Trophoblast cell (in vitro differentiated cells and primary cell): ENCODE measurements at regions not wholly inside any gene's neighbourhood (a gene's known extent, or its start where the extent isn't known, plus 50 kb on each side); places are given as distances from the start of the nearest gene placed in this dataset.

Experiments
- DNase-seq, 2 donors: peaks; one replicate each; pipeline ENCODE4 v3.0.0-alpha.2; 2016
- H2AFZ ChIP-seq: 2 replicates; pipeline ENCODE4 v1.6.1; 2013; ENCODE audit warnings: low read length, moderate library complexity, mild to moderate bottlenecking; ENCODE audit not compliant: insufficient read depth, poor library complexity
- H2AK5ac ChIP-seq: 2 replicates; pipeline ENCODE4 v1.6.1; 2013; ENCODE audit warnings: mild to moderate bottlenecking, low read length
- H2BK120ac ChIP-seq: 2 replicates; pipeline ENCODE4 v1.6.1; 2013; ENCODE audit warnings: low read length, mild to moderate bottlenecking, moderate library complexity; ENCODE audit not compliant: insufficient read depth, poor library complexity
- H2BK12ac ChIP-seq: 2 replicates; pipeline ENCODE4 v1.6.1; 2013; ENCODE audit warnings: mild to moderate bottlenecking, low read length, moderate library complexity
- H2BK5ac ChIP-seq: 2 replicates; pipeline ENCODE4 v1.6.1; 2013; ENCODE audit warnings: low read length, low read depth, moderate library complexity, mild to moderate bottlenecking; ENCODE audit not compliant: poor library complexity
- H3K14ac ChIP-seq: 2 replicates; pipeline ENCODE4 v1.6.1; 2013; ENCODE audit warnings: mild to moderate bottlenecking, low read length
- H3K18ac ChIP-seq: 2 replicates; pipeline ENCODE4 v1.6.1; 2013; ENCODE audit warnings: mild to moderate bottlenecking, low read length
- H3K23ac ChIP-seq: 2 replicates; pipeline ENCODE4 v1.6.1; 2013; ENCODE audit warnings: low read length
- H3K27ac ChIP-seq: 2 replicates; pipeline ENCODE4 v1.5.1; 2013; ENCODE audit warnings: low read depth, mild to moderate bottlenecking, inconsistent platforms, low read length, moderate library complexity
- H3K27me3 ChIP-seq: 2 replicates; pipeline ENCODE4 v1.6.1; 2013; ENCODE audit warnings: inconsistent platforms, mild to moderate bottlenecking, low read length, moderate library complexity; ENCODE audit not compliant: insufficient read depth
- H3K36me3 ChIP-seq, 2 experiments: 1 replicate in 1 of 2; 2 replicates in 1 of 2; pipeline ENCODE4 v1.6.1; 2013; ENCODE audit warnings: low read length in 2 of 2, mild to moderate bottlenecking in 2 of 2, moderate library complexity in 1 of 2; ENCODE audit not compliant: insufficient read depth in 2 of 2, control insufficient read depth in 1 of 2
- H3K4ac ChIP-seq: 2 replicates; pipeline ENCODE4 v1.6.1; 2013; ENCODE audit warnings: low read depth, mild to moderate bottlenecking, low read length, moderate library complexity
- H3K4me1 ChIP-seq, 2 experiments: 1 replicate in 1 of 2; 2 replicates in 1 of 2; pipeline ENCODE4 v1.6.1; 2013; ENCODE audit warnings: low read length in 2 of 2, mild to moderate bottlenecking in 2 of 2, moderate library complexity in 1 of 2; ENCODE audit not compliant: insufficient read depth in 2 of 2, control insufficient read depth in 1 of 2
- H3K4me2 ChIP-seq: 2 replicates; pipeline ENCODE4 v1.6.1; 2013; ENCODE audit warnings: inconsistent platforms, mild to moderate bottlenecking, low read length, moderate library complexity
- H3K4me3 ChIP-seq: 2 replicates; pipeline ENCODE4 v1.5.1; 2013; ENCODE audit warnings: mild to moderate bottlenecking, low read depth, low read length, inconsistent platforms
- H3K79me1 ChIP-seq: one replicate; pipeline ENCODE4 v1.6.1; 2013; ENCODE audit warnings: low read length
- H3K79me2 ChIP-seq: 2 replicates; pipeline ENCODE4 v1.6.1; 2013; ENCODE audit warnings: low read length, mild to moderate bottlenecking; ENCODE audit not compliant: control insufficient read depth, insufficient read depth, poor library complexity
- H3K9ac ChIP-seq: 2 replicates; pipeline ENCODE4 v1.6.1; 2013; ENCODE audit warnings: mild to moderate bottlenecking, low read length
- H3K9me3 ChIP-seq: 2 replicates; pipeline ENCODE4 v1.6.1; 2013; ENCODE audit warnings: low read depth, mild to moderate bottlenecking, control low read depth, inconsistent platforms, low read length; ENCODE audit not compliant: insufficient read depth
- H4K12ac ChIP-seq: 2 replicates; pipeline ENCODE4 v1.6.1; 2013; ENCODE audit warnings: low read depth, mild to moderate bottlenecking, low read length, moderate library complexity
- H4K8ac ChIP-seq: 2 replicates; pipeline ENCODE4 v1.6.1; 2013; ENCODE audit warnings: low read depth, mild to moderate bottlenecking, low read length, moderate library complexity
- H4K91ac ChIP-seq: one replicate; pipeline ENCODE4 v1.6.1; 2013; ENCODE audit warnings: low read depth, mild to moderate bottlenecking, low read length, moderate library complexity
- WGBS: extraction: QIAGEN DNeasy Blood & Tissue Kit; methylation state at CpG from one replicate; pipeline ENCODE4 v1.1.7; 2013; ENCODE audit warnings: missing lambda C conversion rate; ENCODE audit not compliant: insufficient read length, insufficient coverage; ENCODE audit errors: extremely low coverage; 5-methylcytosine and 5-hydroxymethylcytosine counted together

DNA sequence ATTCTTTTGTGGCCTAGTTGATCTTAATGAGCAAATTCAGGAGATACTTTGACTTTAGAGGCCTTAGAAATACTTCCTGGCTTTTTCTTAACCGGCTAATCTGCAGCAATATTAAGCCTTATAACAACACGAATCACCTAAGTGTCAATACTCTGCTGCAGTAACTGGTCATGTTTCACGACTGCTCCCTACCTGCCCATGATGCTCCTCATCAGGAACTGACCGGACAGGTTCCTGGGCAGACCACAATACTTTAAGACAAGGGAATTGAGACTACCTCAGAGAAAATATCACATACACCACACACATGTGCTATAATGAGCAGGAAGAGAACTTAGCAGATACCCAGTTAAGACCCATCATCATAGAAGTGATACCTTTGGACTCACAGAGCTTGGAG is 211.9 kb upstream of the BMP4 start:
- no peaks in the 10 kb centered on the region for H3K27me3 ChIP-seq
- no peak overlapping the region for H3K4me2 ChIP-seq
- no peak overlapping the region for H4K8ac ChIP-seq
- no peaks in the 10 kb centered on the region for H3K79me2 ChIP-seq
- no peak overlapping the region for H4K91ac ChIP-seq
- WGBS, result no CpG with 5 or more reads among the region's 4 CpGs
- no peaks in the 10 kb centered on the region for H3K4me1 ChIP-seq
- no peak for DNase-seq
- no peak overlapping the region for H2BK5ac ChIP-seq
- H2BK120ac ChIP-seq, result no peak overlapping the region
- no peak overlapping the region for H4K12ac ChIP-seq
- H3K4me3 ChIP-seq, result no peak overlapping the region
- H3K36me3 ChIP-seq, result no peaks in the 10 kb centered on the region
- H3K18ac ChIP-seq, result no peak overlapping the region
- H3K9me3 ChIP-seq, result no peaks in the 10 kb centered on the region
- H2AFZ ChIP-seq, result no peak overlapping the region
- no peak overlapping the region for H3K4ac ChIP-seq
- H3K79me1 ChIP-seq, result no peaks in the 10 kb centered on the region
- H3K9ac ChIP-seq, result no peak overlapping the region
- no peak overlapping the region for H2BK12ac ChIP-seq
- no peak overlapping the region for H2AK5ac ChIP-seq
- no peak overlapping the region for H3K14ac ChIP-seq
- no peak overlapping the region for H3K23ac ChIP-seq
- H3K27ac ChIP-seq, result no peak overlapping the region

DNA sequence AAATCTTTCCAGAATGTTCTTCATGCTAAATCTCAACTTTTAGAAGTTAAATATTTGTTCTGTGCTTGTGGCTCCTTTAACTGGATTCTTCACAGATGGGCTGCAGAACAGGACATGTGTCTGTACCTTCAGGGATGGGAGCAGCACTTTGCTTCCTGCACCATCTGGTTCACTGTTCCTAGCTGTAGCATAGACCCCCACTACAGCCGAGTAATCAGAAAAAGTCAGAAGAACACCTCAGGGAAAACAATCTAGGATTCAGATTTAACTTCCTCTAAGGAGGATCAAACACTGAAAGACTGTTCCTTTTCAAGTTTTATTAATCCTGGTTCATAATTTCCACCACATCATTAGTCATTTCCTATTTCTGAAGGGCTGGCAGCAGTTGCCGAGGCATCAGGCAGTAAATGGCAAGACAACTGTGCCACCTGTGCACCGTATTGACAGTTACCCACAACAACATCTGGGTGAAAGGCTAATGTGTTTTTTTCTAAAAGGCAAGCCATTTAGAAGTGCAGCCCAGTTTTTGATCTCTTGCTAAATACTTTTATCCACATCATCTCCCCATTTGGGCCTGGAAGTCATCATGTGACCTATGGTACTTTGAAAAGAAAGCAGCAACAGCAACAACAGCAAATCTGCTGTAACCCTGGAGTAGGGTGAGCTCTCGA is 212.8 kb upstream of the BMP4 start:
- H3K79me2 ChIP-seq, result no peaks in the 10 kb centered on the region
- no CpG with 5 or more reads among the region's 4 CpGs for WGBS
- no peaks in the 10 kb centered on the region for H3K9me3 ChIP-seq
- no peak overlapping the region for H4K91ac ChIP-seq
- H3K79me1 ChIP-seq, result no peaks in the 10 kb centered on the region
- no peak overlapping the region for H3K4me2 ChIP-seq
- H3K27me3 ChIP-seq, result no peaks in the 10 kb centered on the region
- H3K4ac ChIP-seq, result no peak overlapping the region
- no peak for DNase-seq
- no peak overlapping the region for H2BK12ac ChIP-seq
- no peak overlapping the region for H2BK5ac ChIP-seq
- H4K8ac ChIP-seq, result no peak overlapping the region
- H3K18ac ChIP-seq, result no peak overlapping the region
- H3K23ac ChIP-seq, result no peak overlapping the region
- no peak overlapping the region for H4K12ac ChIP-seq
- H2BK120ac ChIP-seq, result no peak overlapping the region
- H2AFZ ChIP-seq, result no peak overlapping the region
- no peaks in the 10 kb centered on the region for H3K36me3 ChIP-seq
- no peak overlapping the region for H3K14ac ChIP-seq
- peaks cover 0 to 3% of the 10 kb centered on the region in 2 experiments for H3K4me1 ChIP-seq
- H3K27ac ChIP-seq, result no peak overlapping the region
- no peak overlapping the region for H3K4me3 ChIP-seq
- H3K9ac ChIP-seq, result no peak overlapping the region
- H2AK5ac ChIP-seq, result no peak overlapping the region

DNA sequence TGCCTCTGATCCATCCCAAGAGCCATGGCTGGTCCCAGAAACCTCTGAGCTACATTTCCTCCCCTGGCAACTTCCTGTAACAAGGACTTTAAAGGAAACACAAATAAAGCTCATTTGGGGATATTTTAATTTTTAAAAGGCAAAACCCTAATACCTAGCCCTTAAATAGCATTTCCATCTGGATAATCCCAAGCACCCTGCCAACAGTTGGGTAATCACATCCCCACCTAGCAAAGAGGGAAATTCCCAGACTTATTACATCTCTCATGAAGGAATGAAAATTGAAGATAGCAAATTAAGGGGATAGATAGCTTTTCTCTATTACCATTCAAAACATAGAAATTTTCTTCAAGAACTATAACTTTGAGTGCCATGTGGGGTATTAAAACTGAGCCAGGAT is 213.7 kb upstream of the BMP4 start:
- Histone ChIP-seq H2AK5ac (no peak overlapping the region), H3K27ac (no peak overlapping the region), H3K27me3 (no peaks in the 10 kb centered on the region), H3K23ac (no peak overlapping the region), H3K4ac (no peak overlapping the region), H4K12ac (no peak overlapping the region), H3K14ac (no peak overlapping the region), H3K9ac (no peak overlapping the region), H3K4me1 (peaks cover 0 to 3% of the 10 kb centered on the region in 2 experiments), H3K9me3 (no peaks in the 10 kb centered on the region), H2BK12ac (no peak overlapping the region), H3K18ac (no peak overlapping the region), H4K91ac (no peak overlapping the region), H3K36me3 (no peaks in the 10 kb centered on the region), H3K79me1 (no peaks in the 10 kb centered on the region), H4K8ac (no peak overlapping the region), H2BK5ac (no peak overlapping the region), H2BK120ac (no peak overlapping the region), H3K4me3 (no peak overlapping the region), H3K4me2 (no peak overlapping the region), H2AFZ (no peak overlapping the region), H3K79me2 (no peaks in the 10 kb centered on the region)
- DNase-seq, result no peak

DNA sequence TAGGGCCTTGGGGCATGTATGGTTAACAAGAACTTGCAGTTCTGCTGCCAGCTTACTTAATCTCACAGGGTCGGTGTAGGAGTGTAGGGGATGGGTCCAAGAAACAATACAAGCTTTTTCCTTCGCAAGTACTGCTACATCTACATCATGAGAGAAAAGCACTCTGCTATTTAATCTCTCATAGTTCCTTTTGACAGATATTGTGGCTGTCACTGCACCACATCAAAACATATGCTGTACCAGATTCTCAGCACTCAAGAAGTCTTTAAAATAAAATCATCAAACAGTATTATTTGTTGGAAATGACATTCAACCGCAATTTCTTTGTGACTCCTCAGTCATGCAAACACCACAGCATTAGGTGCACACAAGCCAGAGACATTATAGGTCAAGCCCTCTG is 215.5 kb upstream of the BMP4 start:
- H3K14ac ChIP-seq, result no peak overlapping the region

More for the DNA sequence above, 215.5 kb upstream of the BMP4 start:
- H3K36me3 ChIP-seq, result no peaks in the 10 kb centered on the region
- no peak overlapping the region for H4K91ac ChIP-seq
- H3K79me2 ChIP-seq, result no peaks in the 10 kb centered on the region
- H3K27me3 ChIP-seq, result no peaks in the 10 kb centered on the region
- DNase-seq, result no peak
- no peak overlapping the region for H3K18ac ChIP-seq
- H3K4me2 ChIP-seq, result no peak overlapping the region
- no peak overlapping the region for H3K9ac ChIP-seq
- no peaks in the 10 kb centered on the region for H3K79me1 ChIP-seq
- no peak overlapping the region for H4K8ac ChIP-seq
- peaks cover 0 to 3% of the 10 kb centered on the region in 2 experiments for H3K4me1 ChIP-seq
- H4K12ac ChIP-seq, result no peak overlapping the region
- no peak overlapping the region for H3K23ac ChIP-seq
- no peak overlapping the region for H2BK12ac ChIP-seq
- H2BK5ac ChIP-seq, result no peak overlapping the region
- H2AK5ac ChIP-seq, result no peak overlapping the region
- no peak overlapping the region for H2AFZ ChIP-seq
- H3K4ac ChIP-seq, result no peak overlapping the region
- H3K9me3 ChIP-seq, result no peaks in the 10 kb centered on the region
- no peak overlapping the region for H3K27ac ChIP-seq
- H3K4me3 ChIP-seq, result no peak overlapping the region
- no CpG with 5 or more reads among the region's 3 CpGs for WGBS
- no peak overlapping the region for H2BK120ac ChIP-seq
